Kidney epithelial cell (primary cell): ENCODE measurements at regions not wholly inside any gene's neighbourhood (a gene's known extent, or its start where the extent isn't known, plus 50 kb on each side); places are given as distances from the start of the nearest gene placed in this dataset.

ENCODE experiments used
- DNase-seq: peaks from one replicate; pipeline ENCODE4 v3.0.0-alpha.2; 2010; ENCODE audit warnings: low read depth
- H3K27me3 ChIP-seq: 2 replicates; pipeline ENCODE4 v1.6.0; 2011; ENCODE audit warnings: low read length; ENCODE audit not compliant: control insufficient read depth, insufficient read depth
- H3K36me3 ChIP-seq: 2 replicates; pipeline ENCODE4 v1.5.1; 2011; ENCODE audit warnings: low read length; ENCODE audit not compliant: control insufficient read depth, insufficient read depth
- H3K4me3 ChIP-seq: 2 replicates; pipeline ENCODE4 v1.5.1; 2011; ENCODE audit warnings: low read depth, mild to moderate bottlenecking, control low read depth, low read length
- TF ChIP-seq, protein P1 (sequence below): IDR thresholded peaks from 2 replicates; pipeline ENCODE4 v1.5.1; 2011; ENCODE audit warnings: mild to moderate bottlenecking, moderate library complexity, low read length, control low read depth, inconsistent platforms; ENCODE audit not compliant: insufficient read depth, poor library complexity, severe bottlenecking

DNA sequence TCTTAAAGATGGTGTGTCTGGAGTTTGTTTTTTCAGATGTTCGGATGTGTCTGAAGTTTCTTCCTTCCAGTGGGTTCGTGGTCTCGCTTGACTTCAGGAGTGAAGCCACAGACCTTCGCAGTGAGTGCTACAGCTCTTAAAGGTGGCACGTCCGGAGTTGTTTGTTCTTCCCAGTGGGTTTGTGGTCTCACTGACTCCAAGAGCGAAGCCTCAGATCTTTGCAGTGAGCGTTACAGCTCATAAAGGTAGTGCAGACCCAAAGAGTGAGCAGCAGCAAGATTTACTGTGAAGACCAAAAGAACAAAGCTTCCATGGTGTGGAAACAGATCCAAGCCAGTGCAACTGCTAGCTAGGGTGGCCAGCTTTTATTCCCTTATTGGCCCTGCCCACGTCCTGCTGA, 1430.4 kb upstream of the B3GALT2 start:
- Histone ChIP-seq H3K27me3 (no peaks in the 10 kb centered on the region), H3K4me3 (no peak overlapping the region), H3K36me3 (no peaks in the 10 kb centered on the region)
- DNase-seq = no peak
- TF ChIP-seq, protein P1, sequence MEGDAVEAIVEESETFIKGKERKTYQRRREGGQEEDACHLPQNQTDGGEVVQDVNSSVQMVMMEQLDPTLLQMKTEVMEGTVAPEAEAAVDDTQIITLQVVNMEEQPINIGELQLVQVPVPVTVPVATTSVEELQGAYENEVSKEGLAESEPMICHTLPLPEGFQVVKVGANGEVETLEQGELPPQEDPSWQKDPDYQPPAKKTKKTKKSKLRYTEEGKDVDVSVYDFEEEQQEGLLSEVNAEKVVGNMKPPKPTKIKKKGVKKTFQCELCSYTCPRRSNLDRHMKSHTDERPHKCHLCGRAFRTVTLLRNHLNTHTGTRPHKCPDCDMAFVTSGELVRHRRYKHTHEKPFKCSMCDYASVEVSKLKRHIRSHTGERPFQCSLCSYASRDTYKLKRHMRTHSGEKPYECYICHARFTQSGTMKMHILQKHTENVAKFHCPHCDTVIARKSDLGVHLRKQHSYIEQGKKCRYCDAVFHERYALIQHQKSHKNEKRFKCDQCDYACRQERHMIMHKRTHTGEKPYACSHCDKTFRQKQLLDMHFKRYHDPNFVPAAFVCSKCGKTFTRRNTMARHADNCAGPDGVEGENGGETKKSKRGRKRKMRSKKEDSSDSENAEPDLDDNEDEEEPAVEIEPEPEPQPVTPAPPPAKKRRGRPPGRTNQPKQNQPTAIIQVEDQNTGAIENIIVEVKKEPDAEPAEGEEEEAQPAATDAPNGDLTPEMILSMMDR = no peak

DNA sequence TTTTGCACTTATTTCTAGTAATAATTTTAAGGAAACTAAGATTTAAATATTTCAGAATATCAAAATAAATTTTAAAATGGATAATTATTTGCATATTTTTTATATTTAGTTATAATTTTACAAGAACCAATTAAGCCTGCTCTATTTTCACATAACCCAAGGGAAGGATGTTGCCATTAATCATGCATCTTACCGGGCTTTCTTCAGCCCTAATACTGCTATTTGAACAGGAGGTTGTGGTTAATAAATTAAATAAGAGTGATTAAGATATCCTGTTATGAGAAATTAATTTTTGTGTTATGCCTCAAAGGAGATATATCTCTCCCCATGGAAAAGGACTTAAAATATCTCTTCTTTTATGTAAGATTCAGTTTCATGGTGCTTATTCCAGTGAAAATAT, 1415.8 kb upstream of the B3GALT2 start:
- H3K36me3 ChIP-seq = no peaks in the 10 kb centered on the region
- DNase-seq = no peak
- no peak overlapping the region for H3K4me3 ChIP-seq
- H3K27me3 ChIP-seq = no peaks in the 10 kb centered on the region
- TF ChIP-seq, protein P1 = no peak

DNA sequence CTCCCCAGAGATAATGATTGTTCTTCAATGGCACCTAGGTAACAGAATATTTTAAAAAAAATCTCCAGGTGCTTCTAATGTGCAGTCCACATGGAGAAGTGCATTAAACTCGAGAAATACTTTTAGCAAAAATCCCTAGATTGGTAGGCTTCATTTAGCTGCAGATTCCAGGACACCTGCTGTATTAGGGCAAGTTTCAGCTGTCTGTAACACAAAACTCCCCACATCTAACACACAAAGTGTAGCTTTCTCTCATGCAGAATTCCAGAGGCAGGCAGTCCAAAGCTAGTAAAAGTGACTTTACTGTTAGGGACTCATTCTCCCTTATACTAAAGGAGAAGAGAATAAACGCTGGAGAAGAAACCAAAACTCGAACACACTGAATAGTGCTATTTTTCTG, 1414.3 kb upstream of the B3GALT2 start:
- H3K36me3 ChIP-seq = no peaks in the 10 kb centered on the region
- no peak for DNase-seq
- TF ChIP-seq, protein P1 = no peak
- H3K4me3 ChIP-seq = no peak overlapping the region
- no peaks in the 10 kb centered on the region for H3K27me3 ChIP-seq

DNA sequence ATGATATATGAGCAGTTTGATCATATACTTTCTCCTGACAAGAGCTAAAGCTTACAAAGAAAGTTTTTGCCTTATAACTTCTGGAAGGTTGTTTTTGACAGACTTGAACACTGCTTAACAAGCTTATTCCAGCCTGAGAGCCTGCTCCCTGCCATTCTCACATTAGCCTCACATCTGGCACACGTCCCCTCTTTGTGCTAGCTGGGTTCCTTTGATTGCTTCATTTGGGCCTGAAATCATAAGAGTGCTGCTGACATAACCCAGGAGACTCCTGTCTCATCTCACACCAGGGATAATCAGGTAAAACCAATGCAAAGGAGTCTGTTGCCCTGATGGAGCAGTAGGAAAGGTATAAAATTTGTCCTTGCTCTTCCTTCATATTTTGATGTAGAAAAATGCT, 1411.7 kb upstream of the B3GALT2 start:
- TF ChIP-seq, protein P1 = no peak

DNA sequence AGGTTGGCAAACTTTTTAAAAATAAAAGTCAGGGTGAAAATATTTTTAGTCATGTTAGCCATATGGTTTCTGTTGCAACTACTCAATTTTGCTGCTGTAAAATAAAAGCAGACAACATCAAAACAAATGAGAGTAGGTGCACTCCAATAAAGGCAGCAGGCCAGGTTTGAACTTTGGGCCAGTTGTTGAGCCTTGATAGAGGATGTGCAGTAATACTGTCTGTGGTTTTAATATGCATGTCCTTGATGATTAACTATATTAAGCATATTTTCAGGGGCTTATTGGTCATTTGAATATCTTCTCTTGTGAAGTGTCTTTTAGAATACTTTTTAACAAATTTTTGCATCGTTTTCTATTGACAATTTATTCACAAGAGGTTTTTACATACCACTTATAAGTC, 1399.9 kb upstream of the B3GALT2 start:
- H3K27me3 ChIP-seq = no peaks in the 10 kb centered on the region
- H3K4me3 ChIP-seq = no peak overlapping the region
- TF ChIP-seq, protein P1 = no peak
- H3K36me3 ChIP-seq = no peaks in the 10 kb centered on the region
- DNase-seq = no peak

More for the DNA sequence above, 1411.7 kb upstream of the B3GALT2 start:
- H3K4me3 ChIP-seq = no peak overlapping the region
- H3K27me3 ChIP-seq = no peaks in the 10 kb centered on the region
- DNase-seq = no peak
- H3K36me3 ChIP-seq = no peaks in the 10 kb centered on the region

DNA sequence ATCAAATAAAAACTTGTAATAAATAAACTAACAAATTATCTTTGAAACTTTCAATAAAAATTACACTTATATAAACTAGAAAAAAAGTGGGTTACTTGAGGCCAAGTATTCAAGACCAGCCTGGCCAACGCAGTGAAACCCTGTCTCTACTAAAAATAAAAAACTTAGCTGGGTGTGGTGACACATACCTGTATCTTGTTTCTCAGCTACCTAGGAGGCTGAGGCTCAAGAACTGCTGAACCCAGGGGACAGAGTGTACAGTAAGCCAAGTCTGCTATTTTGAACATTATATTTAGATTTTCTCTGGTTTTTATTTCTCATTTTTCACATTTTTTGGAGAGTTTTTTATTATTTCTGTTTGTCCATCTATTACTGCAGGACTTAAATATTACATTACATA, 1397.6 kb upstream of the B3GALT2 start:
- TF ChIP-seq, protein P1 = no peak
- no peak for DNase-seq
- H3K36me3 ChIP-seq = no peaks in the 10 kb centered on the region
- no peak overlapping the region for H3K4me3 ChIP-seq
- H3K27me3 ChIP-seq = no peaks in the 10 kb centered on the region
